HG03025 (cell line): ENCODE measurements at regions not wholly inside any gene's neighbourhood (a gene's known extent, or its start where the extent isn't known, plus 50 kb on each side); places are given as distances from the start of the nearest gene placed in this dataset.

Source experiments
- ATAC-seq: cut with Tn5 transposase; IDR thresholded peaks from one replicate; pipeline ENCODE4 v1.9.1; 2021; ENCODE audit warnings: mild to moderate bottlenecking, moderate library complexity; ENCODE audit not compliant: unreplicated experiment, low FRiP score

GRCh38 chr9:129390541-129390940 is 212.5 kb upstream of the IER5L start:
- ATAC-seq = no peak

DNA sequence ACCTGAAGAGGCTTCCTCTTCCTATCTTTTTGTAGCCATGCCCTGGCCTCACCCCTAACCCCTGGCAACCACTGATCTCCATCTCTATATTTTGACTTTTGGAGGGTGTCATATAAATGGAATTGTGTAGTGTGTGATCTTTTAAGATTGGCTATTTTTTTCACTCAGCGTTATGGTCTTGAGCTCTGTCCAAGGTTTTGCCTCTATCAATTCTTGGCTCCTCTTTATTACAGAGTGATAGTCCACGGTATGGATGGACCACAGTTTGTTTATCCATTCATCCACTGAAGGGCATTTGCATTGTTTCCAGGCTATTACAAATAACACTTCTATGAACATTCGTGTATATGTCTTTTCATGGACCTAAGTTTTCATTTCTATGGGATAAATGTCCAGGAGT is 209.8 kb upstream of the IER5L start:
- ATAC-seq = no peak

- no peak for ATAC-seq
These were observed 208.7 kb upstream of the IER5L start for GRCh38 chr9:129386812-129387177.

- no peak for ATAC-seq
These were observed 207.3 kb upstream of the IER5L start for GRCh38 chr9:129385211-129385934.

GRCh38 chr9:129384491-129385210 is 206.6 kb upstream of the IER5L start:
- ATAC-seq = no peak

DNA sequence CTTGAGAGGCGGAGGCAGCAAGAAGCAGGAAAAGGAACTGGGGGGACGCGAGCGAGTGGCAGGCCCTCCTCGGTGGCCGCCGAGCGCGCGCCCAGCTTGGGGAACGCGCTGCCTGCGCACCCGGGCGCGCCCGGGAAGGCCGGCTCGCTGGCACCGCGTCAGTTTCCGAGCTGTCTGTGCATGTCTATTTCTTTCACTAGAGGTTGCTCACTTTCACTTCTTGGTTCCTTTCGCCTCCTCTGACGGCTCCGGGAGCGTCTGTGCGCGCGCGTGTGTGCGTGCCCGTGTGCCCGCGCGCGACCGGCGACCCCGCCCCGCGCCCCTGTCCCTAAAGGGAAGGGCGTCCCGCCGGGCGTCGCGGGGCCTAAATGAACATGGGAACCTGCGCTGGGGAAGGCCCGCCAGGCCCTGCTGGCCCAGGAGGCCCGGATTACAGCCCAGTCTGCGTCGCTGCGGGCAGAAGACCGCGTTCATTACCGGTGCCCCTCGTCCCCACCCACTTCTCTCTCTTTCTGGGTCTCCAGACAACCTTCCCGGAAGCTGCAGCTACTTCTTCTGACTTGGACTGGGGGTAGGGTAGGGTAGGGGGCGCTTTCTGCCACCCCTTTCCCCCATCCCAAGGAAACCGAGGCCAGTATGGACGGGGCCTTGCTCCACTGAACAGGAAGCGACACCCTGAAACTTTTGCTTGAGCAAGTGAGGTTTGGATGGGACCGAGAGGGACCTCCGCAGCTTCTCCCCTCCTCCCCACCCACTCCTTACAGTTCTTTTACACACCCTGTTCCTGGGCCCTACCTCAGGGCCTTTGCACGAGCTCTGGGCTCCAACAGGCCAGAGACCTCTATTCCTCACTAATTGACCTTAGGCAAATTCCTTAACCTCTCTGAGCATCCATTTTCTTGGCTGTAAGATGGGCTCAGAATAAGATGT is 205.8 kb upstream of the IER5L start:
- no peak for ATAC-seq

- ATAC-seq = no peak
These were observed 205.0 kb upstream of the IER5L start for GRCh38 chr9:129383019-129383560.

DNA sequence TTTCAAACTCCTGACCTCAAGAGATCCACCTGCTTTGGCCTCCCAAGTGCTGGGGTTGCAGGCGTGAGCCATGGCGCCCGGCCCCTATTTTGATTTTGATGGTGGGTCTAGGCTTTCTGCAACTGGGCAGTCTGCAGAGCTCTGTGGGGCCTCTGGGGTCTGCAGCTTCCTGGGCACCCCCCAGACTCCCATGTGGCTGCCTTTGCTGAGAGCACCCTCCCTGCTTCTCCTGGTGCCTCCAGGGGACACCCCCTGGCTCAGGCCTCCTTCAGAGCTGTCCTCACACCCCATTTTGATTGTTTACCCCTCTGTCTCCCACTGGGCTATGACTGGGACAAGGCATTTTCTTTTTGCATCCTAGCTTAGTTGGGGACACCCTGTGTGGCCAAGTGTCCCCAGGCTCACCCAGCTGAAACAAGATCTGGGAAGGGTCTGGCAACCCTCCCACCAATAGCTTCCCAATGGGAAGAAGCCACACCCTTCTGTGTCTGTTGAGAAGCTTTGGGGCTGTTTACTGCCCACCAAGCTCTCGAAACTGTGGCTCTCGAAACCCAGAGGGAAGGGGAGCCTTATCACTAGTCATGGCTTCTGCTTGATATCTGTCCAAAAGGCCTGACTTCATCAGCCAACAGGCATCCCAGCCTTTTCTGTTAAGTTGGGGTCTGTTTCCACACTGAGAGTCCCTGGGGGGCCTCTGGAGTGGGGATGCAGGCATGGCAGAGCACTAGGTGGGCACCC is 204.4 kb upstream of the IER5L start:
- ATAC-seq = no peak

- ATAC-seq = no peak
These were observed 203.5 kb upstream of the IER5L start for GRCh38 chr9:129381481-129381957.

DNA sequence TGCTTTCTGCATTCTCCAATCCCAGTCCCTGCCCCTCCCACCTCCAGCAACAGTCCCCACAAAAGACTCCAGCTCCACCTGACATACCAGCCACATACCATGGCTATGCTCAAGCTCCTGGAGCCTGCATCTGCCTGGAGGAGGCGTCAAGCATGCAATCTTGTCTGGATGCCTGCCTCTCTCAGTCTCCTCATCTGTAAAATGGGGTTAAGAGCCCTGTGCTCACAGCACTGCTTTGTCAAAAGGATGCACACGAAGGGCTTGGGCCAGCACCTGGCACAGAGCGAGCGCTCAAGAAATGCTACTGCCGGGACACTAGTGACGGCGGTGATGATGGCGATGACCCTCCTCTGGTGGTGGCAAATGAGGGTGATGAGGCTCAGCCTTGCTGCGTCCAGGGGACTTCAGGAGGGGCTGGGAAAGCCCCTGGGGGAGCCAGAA is 202.9 kb upstream of the IER5L start:
- ATAC-seq = no peak

- no peak for ATAC-seq
These were observed 201.8 kb upstream of the IER5L start for GRCh38 chr9:129379886-129380285.

- ATAC-seq = no peak
These were observed 201.2 kb upstream of the IER5L start for GRCh38 chr9:129379181-129379836.

GRCh38 chr9:129377931-129378661 is 200.0 kb upstream of the IER5L start:
- no peak for ATAC-seq

GRCh38 chr9:129377181-129377580 is 199.1 kb upstream of the IER5L start:
- ATAC-seq = no peak

DNA sequence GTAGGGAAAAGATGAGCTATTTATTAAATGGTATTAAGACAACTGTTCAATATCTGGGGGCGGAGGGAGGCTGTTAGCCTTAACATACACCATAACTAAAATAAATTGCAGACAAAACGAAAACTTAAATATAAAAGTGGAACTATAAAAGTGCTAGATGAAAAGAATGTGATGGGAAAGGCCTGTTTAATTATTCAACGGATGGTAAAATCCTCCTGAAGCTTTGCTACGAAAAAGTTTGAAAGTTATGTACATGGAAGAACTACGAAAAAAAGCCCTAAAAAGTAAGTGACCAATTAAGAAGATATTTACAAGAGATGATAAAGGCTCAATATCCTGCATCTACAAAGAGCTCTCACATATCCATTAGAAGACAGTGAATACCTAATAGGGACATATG is 197.8 kb upstream of the IER5L start:
- no peak for ATAC-seq

DNA sequence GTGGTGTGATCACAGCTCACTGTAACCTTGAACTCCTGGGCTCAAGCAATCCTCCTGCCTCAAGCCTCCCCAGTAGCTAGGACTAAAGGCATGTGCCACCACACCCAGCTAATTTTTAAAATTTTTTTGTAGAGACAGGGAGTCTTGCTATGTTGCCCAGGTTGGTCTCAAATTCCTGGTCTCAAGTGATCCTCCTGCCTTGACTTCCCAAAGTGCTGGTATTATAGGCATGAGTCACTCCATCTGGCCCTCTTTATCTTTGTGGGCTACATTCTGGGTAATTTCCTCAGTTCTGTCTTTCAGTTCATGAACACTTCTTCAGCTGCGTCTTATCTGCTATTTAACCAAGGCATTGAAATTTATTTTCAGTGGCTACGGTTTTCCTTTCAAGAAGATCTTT is 196.6 kb upstream of the IER5L start:
- no peak for ATAC-seq

GRCh38 chr9:129374231-129374630 is 196.2 kb upstream of the IER5L start:
- ATAC-seq = no peak

- ATAC-seq = no peak
These were observed 195.3 kb upstream of the IER5L start for GRCh38 chr9:129373361-129373760.

DNA sequence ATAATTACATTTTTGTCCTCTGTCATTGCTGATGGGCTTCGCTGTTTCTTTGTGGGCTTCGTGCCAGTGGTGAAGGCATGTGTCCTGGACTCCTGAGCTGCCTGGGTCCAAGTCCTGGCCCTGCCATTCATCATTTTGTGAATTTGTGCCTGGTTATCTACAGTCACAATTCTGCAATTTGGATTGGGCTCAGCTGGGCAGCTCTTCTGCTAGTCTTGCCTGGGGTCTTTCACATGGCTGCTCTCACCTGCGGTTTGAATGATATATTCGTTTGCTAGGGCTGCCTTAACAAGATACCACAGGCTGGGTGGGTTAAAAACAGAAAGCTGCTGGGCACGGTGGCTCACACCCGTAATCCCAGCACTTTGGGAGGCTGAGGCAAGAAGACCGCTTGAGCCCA is 192.7 kb upstream of the IER5L start:
- no peak for ATAC-seq
